ENCODE measurements at regions not wholly inside any gene's neighbourhood (a gene's known extent, or its start where the extent isn't known, plus 50 kb on each side); places are given as distances from the start of the nearest gene placed in this dataset.
"Not testable (repeated sequence)": the region's sequence is repeated elsewhere in the genome, so short reads cannot be mapped to it uniquely, and the experiment has no call there.

GRCh38 chr4:89519771-89520320, 212.2 kb upstream of the GPRIN3 start:
- no peak for DNase-seq (ENCODE audit: extremely low read depth in 1 of 11, low read depth in 9 of 11, low spot score in 4 of 11)

GRCh38 chr4:89518259-89518658, 210.7 kb upstream of the GPRIN3 start:
- no peak for DNase-seq (ENCODE audit: extremely low read depth in 1 of 11, low read depth in 9 of 11, low spot score in 4 of 11)

GRCh38 chr4:89514811-89515210, 207.2 kb upstream of the GPRIN3 start:
- no peak for DNase-seq (ENCODE audit: extremely low read depth in 1 of 11, low read depth in 9 of 11, low spot score in 4 of 11)

- DNase-seq (ENCODE audit: extremely low read depth in 1 of 11, low read depth in 9 of 11, low spot score in 4 of 11), result no peak
These were observed 204.2 kb upstream of the GPRIN3 start for GRCh38 chr4:89511776-89512175.

GRCh38 chr4:89509708-89510281, 202.2 kb upstream of the GPRIN3 start:
- DNase-seq (ENCODE audit: extremely low read depth in 1 of 11, low read depth in 9 of 11, low spot score in 4 of 11), result no peak

- no peak for DNase-seq (ENCODE audit: extremely low read depth in 1 of 11, low read depth in 9 of 11, low spot score in 4 of 11)
These were observed 199.4 kb upstream of the GPRIN3 start for GRCh38 chr4:89506866-89507491.

GRCh38 chr4:89502581-89502980, 195.0 kb upstream of the GPRIN3 start:
- DNase-seq (ENCODE audit: extremely low read depth in 1 of 11, low read depth in 9 of 11, low spot score in 4 of 11), result no peak

- no peak for DNase-seq (ENCODE audit: extremely low read depth in 1 of 11, low read depth in 9 of 11, low spot score in 4 of 11)
These were observed 190.1 kb upstream of the GPRIN3 start for GRCh38 chr4:89497517-89498308.

GRCh38 chr4:89496851-89497250, 189.3 kb upstream of the GPRIN3 start:
- no peak for DNase-seq (ENCODE audit: extremely low read depth in 1 of 11, low read depth in 9 of 11, low spot score in 4 of 11)

- DNase-seq (ENCODE audit: extremely low read depth in 1 of 11, low read depth in 9 of 11, low spot score in 4 of 11), result no peak
These were observed 185.8 kb upstream of the GPRIN3 start for GRCh38 chr4:89493367-89493766.

- no peak for DNase-seq (ENCODE audit: extremely low read depth in 1 of 11, low read depth in 9 of 11, low spot score in 4 of 11)
These were observed 185.0 kb upstream of the GPRIN3 start for GRCh38 chr4:89492581-89493071.

- no peak for DNase-seq (ENCODE audit: extremely low read depth in 1 of 11, low read depth in 9 of 11, low spot score in 4 of 11)
These were observed 184.2 kb upstream of the GPRIN3 start for GRCh38 chr4:89491761-89492160.

- DNase-seq (ENCODE audit: extremely low read depth in 1 of 11, low read depth in 9 of 11, low spot score in 4 of 11), result not testable (repeated sequence)
These were observed 182.4 kb upstream of the GPRIN3 start for GRCh38 chr4:89489921-89490431.

GRCh38 chr4:89489338-89489771, 181.8 kb upstream of the GPRIN3 start:
- peak in 1 of 11 donors; percentile 5 for DNase-seq (ENCODE audit: extremely low read depth in 1 of 11, low read depth in 9 of 11, low spot score in 4 of 11)

- DNase-seq (ENCODE audit: extremely low read depth in 1 of 11, low read depth in 9 of 11, low spot score in 4 of 11), result no peak
These were observed 181.1 kb upstream of the GPRIN3 start for GRCh38 chr4:89488736-89489135.

- no peak for DNase-seq (ENCODE audit: extremely low read depth in 1 of 11, low read depth in 9 of 11, low spot score in 4 of 11)
These were observed 179.1 kb upstream of the GPRIN3 start for GRCh38 chr4:89486673-89487072.

GRCh38 chr4:89486042-89486441, 178.4 kb upstream of the GPRIN3 start:
- DNase-seq (ENCODE audit: extremely low read depth in 1 of 11, low read depth in 9 of 11, low spot score in 4 of 11), result peak in 1 of 11 donors; percentile 11

- no peak for DNase-seq (ENCODE audit: extremely low read depth in 1 of 11, low read depth in 9 of 11, low spot score in 4 of 11)
These were observed 176.2 kb upstream of the GPRIN3 start for GRCh38 chr4:89483833-89484232.

GRCh38 chr4:89482926-89483595, 175.5 kb upstream of the GPRIN3 start:
- DNase-seq (ENCODE audit: extremely low read depth in 1 of 11, low read depth in 9 of 11, low spot score in 4 of 11), result no peak

Measured in renal cortex interstitium (tissue), 11 donors.